Stimulated activated CD4-positive, alpha-beta T cell treated with anti-CD3 and anti-CD28 coated beads, Interleukin-15, amount 100 ng/mL, for 48 hours (primary cell): ENCODE measurements at regions not wholly inside any gene's neighbourhood (a gene's known extent, or its start where the extent isn't known, plus 50 kb on each side); places are given as distances from the start of the nearest gene placed in this dataset.

ENCODE experiments used
- DNase-seq, 2 donors: peaks; one replicate each; pipeline ENCODE4 v3.0.0-alpha.2; 2020; ENCODE audit warnings: low read depth in 2 of 2

DNA sequence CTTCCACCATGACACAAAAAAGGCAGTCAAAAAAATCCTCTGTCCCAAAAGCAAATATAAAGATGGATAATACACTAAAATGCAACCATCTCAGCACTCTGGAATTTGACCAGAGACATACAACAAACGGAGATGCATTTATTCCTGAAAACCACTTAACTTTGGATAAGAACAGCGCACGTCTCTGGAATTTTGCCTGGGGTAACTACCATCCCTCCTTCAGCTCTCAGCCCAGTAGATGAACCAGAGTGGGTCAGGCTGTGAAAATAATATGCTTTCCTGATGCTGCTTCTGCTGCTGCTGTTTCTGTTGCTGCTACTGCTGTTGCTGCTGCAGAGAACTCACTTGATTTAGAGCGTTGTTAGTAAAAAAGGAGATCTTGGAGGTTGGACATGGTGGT, 133.8 kb upstream of the ACVR2A start:
- no peak for DNase-seq

GRCh38 chr2:147709655-147710054, 135.2 kb upstream of the ACVR2A start:
- no peak for DNase-seq

DNA sequence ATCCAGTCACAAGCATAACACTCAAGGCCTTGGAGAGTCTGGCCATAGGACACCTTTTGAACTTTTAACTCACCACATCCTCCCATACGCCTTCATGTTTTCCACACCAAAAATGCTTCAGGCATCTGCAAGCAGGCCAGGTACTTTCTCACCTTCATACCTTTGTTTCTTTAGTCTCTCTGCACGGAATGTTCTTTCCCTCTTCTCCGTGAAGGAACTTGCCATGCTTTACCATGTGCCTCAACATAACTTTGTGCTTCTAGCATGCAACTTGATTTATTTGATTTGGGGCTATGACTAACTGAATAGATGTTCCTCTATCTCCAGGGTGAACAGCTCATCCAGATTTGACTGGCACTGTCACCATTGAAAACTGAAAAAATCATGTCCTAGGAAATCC, 141.7 kb upstream of the ACVR2A start:
- no peak for DNase-seq

- DNase-seq: no peak
Measured at GRCh38 chr2:147698166-147698565, 146.7 kb upstream of the ACVR2A start.

DNA sequence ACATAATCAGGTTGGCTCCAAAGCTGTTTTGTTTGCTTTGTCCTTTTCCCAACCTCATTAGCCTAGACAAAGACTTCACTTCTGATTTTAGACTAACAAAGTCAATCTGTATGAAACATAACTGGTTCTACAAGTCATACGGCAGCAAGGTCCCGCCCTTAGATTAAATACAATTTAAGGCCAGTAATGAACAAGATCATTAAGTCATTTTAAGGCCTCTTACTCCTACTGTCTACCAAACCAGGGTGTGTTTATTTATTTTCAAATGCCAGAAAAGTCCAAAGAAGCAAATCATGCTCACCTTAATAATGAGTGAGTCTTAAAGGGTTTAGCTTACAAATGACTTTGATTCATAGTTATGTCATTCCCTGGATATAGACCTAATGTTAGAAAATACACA, 148.4 kb upstream of the ACVR2A start:
- DNase-seq: no peak

- DNase-seq: no peak
Measured at GRCh38 chr2:147689220-147689909, 155.5 kb upstream of the ACVR2A start.

DNA sequence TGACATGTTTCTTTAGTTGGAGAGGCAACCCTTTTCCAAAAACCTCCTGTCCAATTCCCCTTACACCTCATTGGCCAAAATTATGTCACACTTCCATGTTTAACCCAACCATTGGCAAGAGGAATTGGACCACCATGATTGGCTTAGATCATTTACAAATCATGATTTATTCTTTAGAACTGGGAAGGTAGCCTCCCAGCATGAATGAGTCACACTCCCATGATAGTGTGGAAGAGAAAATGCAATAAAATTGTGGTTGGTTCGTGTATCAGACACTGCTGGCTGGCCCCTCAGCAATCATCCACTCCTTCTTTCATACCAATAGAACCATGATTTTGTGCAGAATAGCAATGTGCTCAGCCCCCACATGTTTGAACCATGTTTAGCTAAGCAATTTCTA, 156.6 kb upstream of the ACVR2A start:
- DNase-seq: no peak

- no peak for DNase-seq
Measured at GRCh38 chr2:147686365-147686764, 158.5 kb upstream of the ACVR2A start.

DNA sequence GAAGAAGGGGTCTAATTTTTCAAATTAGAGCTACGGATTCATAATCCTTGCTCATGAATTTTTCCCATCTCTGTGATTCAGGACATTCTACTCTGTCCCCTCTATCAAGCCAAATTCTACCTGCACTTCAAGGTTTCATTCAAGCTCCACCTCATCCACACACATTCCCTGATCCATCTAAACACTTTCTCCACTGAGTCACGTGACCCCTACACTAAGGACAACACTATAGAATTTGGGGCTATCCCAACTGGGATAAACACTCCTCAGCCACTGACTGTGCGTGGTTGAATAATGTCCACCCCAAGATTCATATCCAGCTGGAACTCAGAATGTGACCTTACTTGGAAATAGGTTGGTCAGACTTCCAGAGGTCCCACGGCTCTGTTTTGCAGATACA, 159.9 kb upstream of the ACVR2A start:
- DNase-seq: no peak

DNA sequence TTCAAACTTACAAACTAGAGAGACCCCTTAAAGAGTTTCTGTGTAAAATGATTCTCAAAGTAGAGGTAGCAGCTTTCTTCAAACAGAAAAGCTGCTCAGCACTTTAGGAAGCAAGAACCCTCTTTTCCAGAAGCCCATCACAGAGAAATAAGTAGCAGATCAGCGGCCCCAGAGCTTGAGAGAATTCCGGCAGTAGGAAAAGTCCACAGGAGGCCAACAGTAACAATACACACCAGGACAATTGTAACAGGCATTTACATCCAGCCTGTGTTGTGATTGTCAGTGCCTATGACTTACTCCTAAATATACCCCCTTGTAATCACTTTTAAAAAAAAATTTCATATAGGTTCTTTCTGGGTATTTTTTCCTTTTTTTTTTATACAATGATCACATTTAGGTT, 161.4 kb upstream of the ACVR2A start:
- no peak for DNase-seq

GRCh38 chr2:147681093-147681492, 163.7 kb upstream of the ACVR2A start:
- no peak for DNase-seq

- no peak for DNase-seq
Measured at GRCh38 chr2:147679955-147680531, 164.8 kb upstream of the ACVR2A start.

DNA sequence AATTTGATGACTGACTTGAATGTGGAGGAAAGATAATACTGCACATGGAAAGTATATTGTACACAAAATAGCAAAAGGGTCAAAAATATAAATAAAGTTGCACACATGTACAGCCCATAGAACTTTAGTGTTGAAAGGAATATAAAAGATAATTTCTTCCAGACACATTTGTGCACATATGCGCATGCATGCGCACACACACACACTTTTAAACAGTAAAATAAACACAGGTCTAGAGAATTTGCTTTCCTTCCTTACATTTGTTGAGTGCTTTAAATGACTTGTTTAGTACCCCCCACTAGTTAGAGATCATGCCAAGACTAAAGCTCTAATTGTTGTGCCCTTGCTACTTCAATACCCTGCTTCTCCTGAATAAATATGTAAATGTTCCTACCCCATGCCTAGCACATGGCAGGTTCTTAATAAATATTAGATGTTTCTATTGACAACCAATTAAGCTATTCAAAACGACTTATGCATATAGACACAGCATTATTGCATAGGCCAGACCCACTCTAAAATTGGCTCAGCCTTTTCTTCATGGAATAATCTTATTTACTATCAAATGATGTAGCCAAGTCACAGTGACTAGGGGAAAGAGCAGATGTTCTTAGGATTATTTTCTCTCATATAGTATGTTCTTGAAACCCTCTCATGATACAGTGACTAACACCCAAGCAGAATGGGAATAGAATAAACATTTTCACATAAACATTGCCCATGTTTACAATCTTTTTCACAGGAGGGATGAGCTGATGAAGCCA, 165.5 kb upstream of the ACVR2A start:
- no peak for DNase-seq

DNA sequence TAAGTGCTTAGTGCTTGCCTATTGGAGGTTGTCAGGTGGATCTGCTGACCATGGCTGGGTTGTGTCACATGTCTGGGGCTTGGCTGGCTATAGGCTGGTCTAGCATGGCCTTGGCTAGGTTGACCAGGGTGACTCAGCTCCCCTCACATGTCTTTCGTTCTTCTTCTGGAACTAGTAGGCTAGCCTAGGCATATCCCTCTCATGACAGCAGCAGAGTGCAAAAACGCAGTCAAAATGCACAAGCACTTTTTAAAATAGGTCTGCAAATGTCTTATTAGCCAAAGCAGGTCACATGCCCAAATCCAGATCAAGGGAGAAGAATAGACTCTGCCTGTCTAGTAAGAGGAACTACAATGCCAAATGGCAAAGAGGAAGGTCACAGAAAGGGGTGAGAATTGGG, 179.7 kb upstream of the ACVR2A start:
- DNase-seq: no peak

DNA sequence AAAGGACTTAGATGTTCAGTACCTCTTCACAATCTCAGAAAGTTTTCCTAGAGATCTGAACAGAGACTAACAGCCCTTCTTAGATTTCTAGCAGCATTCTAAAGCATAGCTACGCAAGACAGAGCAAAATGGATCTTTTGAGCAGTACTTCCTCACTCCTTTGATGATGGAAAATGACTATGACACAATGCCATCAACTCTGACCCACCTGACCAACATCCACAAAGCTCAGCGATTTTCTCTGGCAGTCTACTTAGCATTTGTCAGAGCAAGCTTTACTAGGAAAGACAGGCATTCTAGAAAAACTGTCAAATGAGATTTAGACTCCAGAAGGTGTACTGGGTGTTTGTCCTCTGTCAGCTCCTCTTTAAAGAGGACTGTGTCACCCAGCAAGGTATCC, 180.9 kb upstream of the ACVR2A start:
- no peak for DNase-seq

GRCh38 chr2:147663153-147663961, 181.5 kb upstream of the ACVR2A start:
- peak in 1 of 2 donors; percentile 7 for DNase-seq

DNA sequence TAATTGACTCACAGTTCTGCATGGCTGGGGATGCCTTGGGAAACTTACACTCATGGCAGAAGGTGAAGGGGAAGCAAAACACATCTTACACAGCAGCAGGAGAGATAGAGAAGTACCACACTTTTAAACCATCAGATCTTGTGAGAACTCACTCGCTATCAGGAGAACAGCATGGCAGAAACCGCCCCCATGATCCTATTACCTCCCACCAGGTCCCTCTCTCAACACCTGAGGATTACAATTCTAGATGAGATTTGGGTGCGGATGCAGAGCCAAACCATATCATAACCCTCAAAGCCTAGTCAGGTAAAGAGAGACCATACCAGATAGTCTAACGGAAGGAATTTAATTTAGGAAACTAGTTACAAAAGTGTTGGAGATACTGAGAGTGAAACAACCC, 182.6 kb upstream of the ACVR2A start:
- no peak for DNase-seq

GRCh38 chr2:147660680-147661079, 184.1 kb upstream of the ACVR2A start:
- DNase-seq: no peak

- DNase-seq: no peak
Measured at GRCh38 chr2:147659051-147659450, 185.8 kb upstream of the ACVR2A start.

GRCh38 chr2:147657086-147658000, 187.5 kb upstream of the ACVR2A start:
- DNase-seq: no peak

- no peak for DNase-seq
Measured at GRCh38 chr2:147649998-147650397, 194.8 kb upstream of the ACVR2A start.
